ENCODE measurements at regions not wholly inside any gene's neighbourhood (a gene's known extent, or its start where the extent isn't known, plus 50 kb on each side); places are given as distances from the start of the nearest gene placed in this dataset.

DNA sequence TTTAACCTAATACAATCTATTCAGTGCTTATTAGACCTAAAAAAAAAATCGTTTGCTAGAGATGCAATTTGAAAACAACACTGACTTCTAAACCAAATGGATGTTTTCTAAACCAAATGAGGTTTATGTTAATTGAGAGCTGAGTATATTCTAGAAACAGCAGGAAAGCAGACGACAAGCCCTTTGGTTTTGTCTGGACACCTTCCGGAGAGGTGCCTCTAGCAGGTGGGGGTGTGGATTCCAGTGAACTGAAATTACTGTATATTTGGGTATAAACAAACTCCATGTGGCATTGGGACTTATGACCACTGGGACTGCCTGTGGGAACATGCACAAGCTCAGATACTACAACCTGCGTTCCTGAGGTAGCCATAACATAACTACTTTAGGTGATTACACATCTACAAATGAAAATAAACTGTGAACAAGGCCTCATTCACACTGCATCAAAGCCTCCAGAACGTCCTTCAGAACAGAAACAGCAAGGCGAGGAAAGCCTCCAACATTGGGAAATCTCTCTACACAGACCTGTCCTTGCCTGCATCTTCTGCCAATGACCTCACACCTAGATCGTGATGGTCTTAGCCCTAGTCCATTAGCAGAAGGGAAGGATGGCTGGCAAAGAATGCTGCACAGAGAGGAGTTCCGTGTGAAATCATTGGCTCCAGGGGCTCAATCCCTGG is 206.8 kb upstream of the FOXQ1 start:
- no peaks in the 10 kb centered on the region for H3K4me1 ChIP-seq (ENCODE audit: insufficient read depth)
- WGBS (ENCODE audit: low lambda C conversion rate, missing lambda C conversion rate), result 64% methylated on average over 8 of the region's 8 CpGs

DNA sequence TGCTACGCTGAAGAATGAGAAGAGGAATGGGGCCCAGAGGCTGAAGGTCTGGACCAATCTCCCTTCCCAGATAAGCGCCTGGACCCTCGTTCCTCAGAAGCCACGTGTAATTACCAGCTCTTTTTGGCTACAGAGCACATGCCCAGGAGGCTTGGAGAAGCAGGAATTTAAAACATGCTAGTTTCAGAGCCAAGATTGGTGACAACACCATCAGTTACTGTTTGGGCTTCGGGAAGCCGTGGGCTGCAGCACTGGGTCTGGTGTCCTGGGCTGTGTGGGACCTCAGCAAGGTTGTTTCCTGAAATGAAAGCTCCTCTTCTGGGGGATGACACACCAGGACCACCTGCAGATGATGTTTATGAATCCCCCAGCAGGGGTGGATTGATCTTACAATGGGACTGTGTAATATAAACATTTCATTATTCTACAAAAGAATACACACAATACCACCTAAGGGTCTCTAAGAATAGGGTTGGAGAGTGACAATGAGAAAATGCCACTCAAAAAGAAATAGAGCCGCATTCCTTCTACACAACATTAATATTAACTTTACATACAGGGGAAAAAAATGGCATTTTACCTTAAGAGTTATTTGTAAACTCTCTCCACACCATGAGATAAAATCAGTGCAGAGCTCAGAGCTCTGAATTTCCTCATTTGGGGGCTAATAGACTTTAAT is 207.8 kb upstream of the FOXQ1 start:
- DNase-seq (ENCODE audit: low spot score), result no peak
- H4K20me1 ChIP-seq (ENCODE audit: insufficient read depth, poor library complexity, severe bottlenecking), result no peaks in the 10 kb centered on the region
- no peaks in the 10 kb centered on the region for H3K9me3 ChIP-seq (ENCODE audit: low read depth)
- no peak overlapping the region for H2AFZ ChIP-seq
- H3K27me3 ChIP-seq, result no peaks in the 10 kb centered on the region
- H3K9me2 ChIP-seq (replicated peaks; ENCODE audit: insufficient read depth), result no peaks in the 10 kb centered on the region
- no peak overlapping the region for H3K4me3 ChIP-seq
- no peak for TF ChIP-seq EZH2 (IDR thresholded peaks at IDR 0.05; ENCODE audit: borderline replicate concordance)
- TF ChIP-seq, protein P1, sequence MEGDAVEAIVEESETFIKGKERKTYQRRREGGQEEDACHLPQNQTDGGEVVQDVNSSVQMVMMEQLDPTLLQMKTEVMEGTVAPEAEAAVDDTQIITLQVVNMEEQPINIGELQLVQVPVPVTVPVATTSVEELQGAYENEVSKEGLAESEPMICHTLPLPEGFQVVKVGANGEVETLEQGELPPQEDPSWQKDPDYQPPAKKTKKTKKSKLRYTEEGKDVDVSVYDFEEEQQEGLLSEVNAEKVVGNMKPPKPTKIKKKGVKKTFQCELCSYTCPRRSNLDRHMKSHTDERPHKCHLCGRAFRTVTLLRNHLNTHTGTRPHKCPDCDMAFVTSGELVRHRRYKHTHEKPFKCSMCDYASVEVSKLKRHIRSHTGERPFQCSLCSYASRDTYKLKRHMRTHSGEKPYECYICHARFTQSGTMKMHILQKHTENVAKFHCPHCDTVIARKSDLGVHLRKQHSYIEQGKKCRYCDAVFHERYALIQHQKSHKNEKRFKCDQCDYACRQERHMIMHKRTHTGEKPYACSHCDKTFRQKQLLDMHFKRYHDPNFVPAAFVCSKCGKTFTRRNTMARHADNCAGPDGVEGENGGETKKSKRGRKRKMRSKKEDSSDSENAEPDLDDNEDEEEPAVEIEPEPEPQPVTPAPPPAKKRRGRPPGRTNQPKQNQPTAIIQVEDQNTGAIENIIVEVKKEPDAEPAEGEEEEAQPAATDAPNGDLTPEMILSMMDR (IDR thresholded peaks at IDR 0.05; ENCODE audit: poor library complexity), result no peak
- no peak for TF ChIP-seq EZH2phosphoT487 (IDR thresholded peaks at IDR 0.05; ENCODE audit: low read depth, severe bottlenecking, unreplicated experiment)
- no peak overlapping the region for H3K27ac ChIP-seq
- H3K79me2 ChIP-seq, result no peaks in the 10 kb centered on the region
- no peak overlapping the region for H3K4me2 ChIP-seq
- no peaks in the 10 kb centered on the region for H3K4me1 ChIP-seq (ENCODE audit: insufficient read depth)
- WGBS (ENCODE audit: low lambda C conversion rate, missing lambda C conversion rate), result 51% methylated on average over 7 of the region's 7 CpGs
- H3K36me3 ChIP-seq (replicated peaks; ENCODE audit: insufficient read depth, low read depth), result no peaks in the 10 kb centered on the region

More for the DNA sequence above, 206.8 kb upstream of the FOXQ1 start:
- no peak overlapping the region for H3K4me3 ChIP-seq
- no peak overlapping the region for H3K4me2 ChIP-seq
- H3K9me3 ChIP-seq (ENCODE audit: low read depth), result no peaks in the 10 kb centered on the region
- H3K27me3 ChIP-seq, result no peaks in the 10 kb centered on the region
- H3K27ac ChIP-seq, result no peak overlapping the region
- H3K36me3 ChIP-seq (replicated peaks; ENCODE audit: insufficient read depth, low read depth), result no peaks in the 10 kb centered on the region
- DNase-seq (ENCODE audit: low spot score), result no peak
- no peaks in the 10 kb centered on the region for H3K9me2 ChIP-seq (replicated peaks; ENCODE audit: insufficient read depth)
- no peak overlapping the region for H2AFZ ChIP-seq
- TF ChIP-seq EZH2 (IDR thresholded peaks at IDR 0.05; ENCODE audit: borderline replicate concordance), result no peak
- no peak for TF ChIP-seq EZH2phosphoT487 (IDR thresholded peaks at IDR 0.05; ENCODE audit: low read depth, severe bottlenecking, unreplicated experiment)
- TF ChIP-seq, protein P1 (IDR thresholded peaks at IDR 0.05; ENCODE audit: poor library complexity), result no peak
- no peaks in the 10 kb centered on the region for H3K79me2 ChIP-seq
- no peaks in the 10 kb centered on the region for H4K20me1 ChIP-seq (ENCODE audit: insufficient read depth, poor library complexity, severe bottlenecking)

DNA sequence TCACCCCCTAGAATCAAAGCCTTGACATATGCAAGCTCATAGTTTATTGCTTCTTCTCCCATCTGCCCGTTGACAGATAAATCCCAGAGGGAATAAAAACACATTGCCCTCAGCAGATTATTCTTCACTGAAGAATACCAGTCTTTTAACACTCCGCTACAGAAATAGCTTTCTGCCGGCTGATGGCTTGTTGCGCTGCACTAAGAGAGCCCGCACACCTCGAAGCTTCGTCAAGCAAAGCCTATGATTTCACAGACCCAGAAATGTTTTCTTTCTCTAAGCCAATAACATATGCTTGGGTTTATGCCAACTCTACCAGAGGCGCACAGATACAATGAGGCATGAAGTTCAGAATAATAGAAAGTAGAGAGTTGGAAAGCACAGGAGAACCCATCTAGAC is 208.9 kb upstream of the FOXQ1 start:
- no peak overlapping the region for H3K4me3 ChIP-seq
- H3K36me3 ChIP-seq (replicated peaks; ENCODE audit: insufficient read depth, low read depth), result no peaks in the 10 kb centered on the region
- no peaks in the 10 kb centered on the region for H3K9me2 ChIP-seq (replicated peaks; ENCODE audit: insufficient read depth)
- no peak overlapping the region for H3K4me2 ChIP-seq
- H3K79me2 ChIP-seq, result no peaks in the 10 kb centered on the region
- no peak overlapping the region for H2AFZ ChIP-seq
- TF ChIP-seq EZH2phosphoT487 (IDR thresholded peaks at IDR 0.05; ENCODE audit: low read depth, severe bottlenecking, unreplicated experiment), result no peak
- TF ChIP-seq EZH2 (IDR thresholded peaks at IDR 0.05; ENCODE audit: borderline replicate concordance), result no peak
- TF ChIP-seq, protein P1 (IDR thresholded peaks at IDR 0.05; ENCODE audit: poor library complexity), result no peak
- H3K27ac ChIP-seq, result no peak overlapping the region
- no peaks in the 10 kb centered on the region for H3K4me1 ChIP-seq (ENCODE audit: insufficient read depth)
- no peaks in the 10 kb centered on the region for H3K9me3 ChIP-seq (ENCODE audit: low read depth)
- DNase-seq (ENCODE audit: low spot score), result no peak
- no peaks in the 10 kb centered on the region for H3K27me3 ChIP-seq
- no peaks in the 10 kb centered on the region for H4K20me1 ChIP-seq (ENCODE audit: insufficient read depth, poor library complexity, severe bottlenecking)
- 63% methylated on average over 8 of the region's 8 CpGs for WGBS (ENCODE audit: low lambda C conversion rate, missing lambda C conversion rate)

Data from hepatocyte (in vitro differentiated cells).